ENCODE measurements at regions not wholly inside any gene's neighbourhood (a gene's known extent, or its start where the extent isn't known, plus 50 kb on each side); places are given as distances from the start of the nearest gene placed in this dataset.

DNA sequence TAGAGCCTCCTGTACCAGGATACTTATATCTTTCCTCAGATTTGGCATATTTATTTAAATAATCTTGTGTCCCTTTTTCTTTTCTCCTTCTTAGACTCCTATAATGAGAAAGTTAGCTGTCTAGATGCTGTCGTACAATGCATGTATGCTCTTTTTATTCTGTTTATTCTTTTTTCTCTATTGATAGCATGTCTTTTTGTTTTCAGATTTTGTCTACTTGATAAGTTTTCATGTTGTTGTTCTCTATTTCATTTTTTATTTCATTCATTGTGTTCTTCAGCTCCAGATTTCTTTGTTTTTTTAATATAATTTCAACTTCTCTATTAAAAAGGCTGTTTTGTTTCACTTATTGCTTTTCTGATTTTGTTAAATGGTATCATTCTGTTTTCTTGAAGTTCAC is 674.3 kb upstream of the POU3F3 start:
- H3K27me3 Mint-ChIP-seq (ENCODE audit: insufficient read depth), result no peaks in the 10 kb centered on the region
- H3K9me3 ChIP-seq (ENCODE audit: control insufficient read depth, low read length), result peaks cover 4% of the 10 kb centered on the region
- H3K27me3 ChIP-seq (ENCODE audit: control insufficient read depth, insufficient read depth, low read length, poor library complexity, severe bottlenecking), result peaks cover 4% of the 10 kb centered on the region
- H3K4me3 Mint-ChIP-seq, result no peak overlapping the region
- no peaks in the 10 kb centered on the region for H3K36me3 Mint-ChIP-seq (ENCODE audit: low read depth)
- no peaks in the 10 kb centered on the region for H3K4me1 ChIP-seq (ENCODE audit: control insufficient read depth, insufficient read depth, low read length)
- TF ChIP-seq, protein P1, sequence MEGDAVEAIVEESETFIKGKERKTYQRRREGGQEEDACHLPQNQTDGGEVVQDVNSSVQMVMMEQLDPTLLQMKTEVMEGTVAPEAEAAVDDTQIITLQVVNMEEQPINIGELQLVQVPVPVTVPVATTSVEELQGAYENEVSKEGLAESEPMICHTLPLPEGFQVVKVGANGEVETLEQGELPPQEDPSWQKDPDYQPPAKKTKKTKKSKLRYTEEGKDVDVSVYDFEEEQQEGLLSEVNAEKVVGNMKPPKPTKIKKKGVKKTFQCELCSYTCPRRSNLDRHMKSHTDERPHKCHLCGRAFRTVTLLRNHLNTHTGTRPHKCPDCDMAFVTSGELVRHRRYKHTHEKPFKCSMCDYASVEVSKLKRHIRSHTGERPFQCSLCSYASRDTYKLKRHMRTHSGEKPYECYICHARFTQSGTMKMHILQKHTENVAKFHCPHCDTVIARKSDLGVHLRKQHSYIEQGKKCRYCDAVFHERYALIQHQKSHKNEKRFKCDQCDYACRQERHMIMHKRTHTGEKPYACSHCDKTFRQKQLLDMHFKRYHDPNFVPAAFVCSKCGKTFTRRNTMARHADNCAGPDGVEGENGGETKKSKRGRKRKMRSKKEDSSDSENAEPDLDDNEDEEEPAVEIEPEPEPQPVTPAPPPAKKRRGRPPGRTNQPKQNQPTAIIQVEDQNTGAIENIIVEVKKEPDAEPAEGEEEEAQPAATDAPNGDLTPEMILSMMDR (conservative IDR thresholded peaks at IDR 0.05), result no peak
- no peaks in the 10 kb centered on the region for H3K36me3 ChIP-seq (ENCODE audit: control insufficient read depth, insufficient read depth, low read length)
- no peak overlapping the region for H3K27ac ChIP-seq (ENCODE audit: low read depth, low read length)
- no peak overlapping the region for H3K27ac Mint-ChIP-seq
- H3K4me3 ChIP-seq (ENCODE audit: low read length), result no peak overlapping the region
- H3K9ac ChIP-seq (ENCODE audit: extremely low read depth, low read length, poor library complexity, severe bottlenecking), result no peak overlapping the region
- H3K4me1 Mint-ChIP-seq, result no peaks in the 10 kb centered on the region
- H3K9me3 Mint-ChIP-seq, result peaks cover 2% of the 10 kb centered on the region
- WGBS, 2 experiments (ENCODE audit: insufficient coverage in 1 of 2, insufficient read length in 1 of 2), result 83% methylated on average over 1 of the region's 1 CpG; no CpG with 5 or more reads in 1 of the 2 experiments
- no peak for DNase-seq

GRCh38 chr2:104200533-104201168 is 653.3 kb upstream of the POU3F3 start:
- Histone ChIP-seq H3K9me3 (ENCODE audit: control insufficient read depth, low read length) (no peaks in the 10 kb centered on the region), H3K27me3 (ENCODE audit: control insufficient read depth, insufficient read depth, low read length, poor library complexity, severe bottlenecking) (no peaks in the 10 kb centered on the region), H3K4me1 (ENCODE audit: control insufficient read depth, insufficient read depth, low read length) (no peaks in the 10 kb centered on the region), H3K36me3 (ENCODE audit: control insufficient read depth, insufficient read depth, low read length) (no peaks in the 10 kb centered on the region), H3K27ac (ENCODE audit: low read depth, low read length) (no peak overlapping the region), H3K9ac (ENCODE audit: extremely low read depth, low read length, poor library complexity, severe bottlenecking) (no peak overlapping the region), H3K4me3 (ENCODE audit: low read length) (no peak overlapping the region)
- Mint-ChIP-seq H3K4me3 (no peak overlapping the region), H3K9me3 (no peaks in the 10 kb centered on the region), H3K27me3 (ENCODE audit: insufficient read depth) (no peaks in the 10 kb centered on the region), H3K36me3 (ENCODE audit: low read depth) (no peaks in the 10 kb centered on the region), H3K4me1 (no peaks in the 10 kb centered on the region), H3K27ac (no peak overlapping the region)
- TF ChIP-seq, protein P1 (conservative IDR thresholded peaks at IDR 0.05), result no peak
- WGBS, 2 experiments (ENCODE audit: insufficient coverage in 1 of 2, insufficient read length in 1 of 2), result 90 to 94% methylated on average over 2 of the region's 2 CpGs
- DNase-seq, result no peak

- DNase-seq, result peak; percentile 46
- H3K27me3 ChIP-seq (ENCODE audit: control insufficient read depth, insufficient read depth, low read length, poor library complexity, severe bottlenecking), result no peaks in the 10 kb centered on the region
- 75 to 82% methylated on average over 4 to 8 of the region's 8 CpGs for WGBS, 2 experiments (ENCODE audit: insufficient coverage in 1 of 2, insufficient read length in 1 of 2)
- Mint-ChIP-seq H3K27ac (no peak overlapping the region), H3K4me3 (no peak overlapping the region), H3K4me1 (peaks cover 7% of the 10 kb centered on the region), H3K27me3 (ENCODE audit: insufficient read depth) (no peaks in the 10 kb centered on the region), H3K9me3 (no peaks in the 10 kb centered on the region), H3K36me3 (ENCODE audit: low read depth) (no peaks in the 10 kb centered on the region)
- H3K4me1 ChIP-seq (ENCODE audit: control insufficient read depth, insufficient read depth, low read length), result no peaks in the 10 kb centered on the region
- no peak overlapping the region for H3K4me3 ChIP-seq (ENCODE audit: low read length)
- no peak overlapping the region for H3K9ac ChIP-seq (ENCODE audit: extremely low read depth, low read length, poor library complexity, severe bottlenecking)
- H3K27ac ChIP-seq (ENCODE audit: low read depth, low read length), result no peak overlapping the region
- no peaks in the 10 kb centered on the region for H3K36me3 ChIP-seq (ENCODE audit: control insufficient read depth, insufficient read depth, low read length)
- TF ChIP-seq, protein P1 (conservative IDR thresholded peaks at IDR 0.05), result no peak
- H3K9me3 ChIP-seq (ENCODE audit: control insufficient read depth, low read length), result no peaks in the 10 kb centered on the region
Measured at GRCh38 chr2:104213758-104214157, 640.2 kb upstream of the POU3F3 start.
